HG03378 (cell line): ENCODE measurements at regions not wholly inside any gene's neighbourhood (a gene's known extent, or its start where the extent isn't known, plus 50 kb on each side); places are given as distances from the start of the nearest gene placed in this dataset.

Source experiments
- ATAC-seq: cut with Tn5 transposase; IDR thresholded peaks from one replicate; pipeline ENCODE4 v1.9.1; 2021; ENCODE audit warnings: mild to moderate bottlenecking, moderate library complexity; ENCODE audit not compliant: unreplicated experiment

- no peak for ATAC-seq
These were observed 134.3 kb upstream of the PFN2 start for GRCh38 chr3:150105025-150105424.

DNA sequence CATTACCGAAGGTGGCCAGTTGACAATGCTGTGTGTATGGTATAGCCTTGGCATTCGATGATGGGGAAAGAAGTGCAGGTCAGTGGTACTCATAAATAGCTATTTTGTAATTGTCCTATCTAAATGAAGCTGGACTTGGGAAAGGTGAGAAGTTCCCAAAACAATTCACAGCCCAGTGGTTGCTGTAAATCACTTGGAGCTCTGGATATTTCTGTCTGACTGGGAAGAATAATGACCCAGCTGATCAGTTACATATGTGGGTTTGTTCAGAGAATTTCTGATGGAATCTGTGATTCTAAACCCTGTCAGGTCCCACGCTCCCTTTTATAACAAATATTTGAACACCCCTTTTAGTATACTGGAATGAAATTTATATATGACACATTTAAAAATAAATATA is 133.9 kb upstream of the PFN2 start:
- no peak for ATAC-seq

DNA sequence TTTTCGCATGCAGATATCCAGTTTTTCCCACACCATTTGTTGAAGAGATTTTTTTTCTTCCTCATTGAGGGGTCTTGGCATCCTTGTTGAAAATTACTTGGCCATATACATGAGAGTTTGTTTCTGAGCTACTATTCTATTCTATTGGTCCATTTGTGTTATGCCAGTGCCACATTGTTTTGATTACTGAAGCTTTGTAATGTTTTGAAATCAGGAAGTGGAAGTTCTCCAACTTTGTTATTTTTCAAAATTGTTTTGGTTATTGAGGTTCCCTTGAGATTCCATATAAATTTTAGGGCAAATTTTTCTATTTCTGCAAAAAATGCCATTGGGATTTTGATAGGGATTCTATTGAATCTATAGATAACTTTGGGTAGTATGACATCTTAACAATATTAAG is 130.3 kb upstream of the PFN2 start:
- ATAC-seq = no peak

DNA sequence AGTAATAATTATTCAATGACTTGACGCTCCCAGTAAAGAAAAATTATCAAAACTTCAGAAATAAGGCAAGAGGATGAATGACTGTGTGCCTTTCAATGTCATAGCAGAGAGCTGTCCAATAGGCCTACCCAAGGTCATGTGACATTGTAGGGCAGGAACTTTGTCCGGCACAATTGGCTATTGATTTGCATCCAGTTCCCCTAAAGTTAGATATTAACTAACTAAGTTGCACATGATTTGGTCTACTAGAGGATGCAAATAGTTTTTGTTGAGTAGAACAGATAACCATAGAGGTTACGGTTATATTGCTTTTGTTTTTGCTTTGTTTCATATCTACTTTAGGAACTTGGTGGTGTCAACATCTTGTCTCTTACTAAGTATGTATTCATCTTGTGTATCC is 127.9 kb upstream of the PFN2 start:
- ATAC-seq = peak; percentile 50

GRCh38 chr3:150097588-150097890 is 126.8 kb upstream of the PFN2 start:
- peak; percentile 48 for ATAC-seq

- no peak for ATAC-seq
These were observed 126.2 kb upstream of the PFN2 start for GRCh38 chr3:150096700-150097587.

DNA sequence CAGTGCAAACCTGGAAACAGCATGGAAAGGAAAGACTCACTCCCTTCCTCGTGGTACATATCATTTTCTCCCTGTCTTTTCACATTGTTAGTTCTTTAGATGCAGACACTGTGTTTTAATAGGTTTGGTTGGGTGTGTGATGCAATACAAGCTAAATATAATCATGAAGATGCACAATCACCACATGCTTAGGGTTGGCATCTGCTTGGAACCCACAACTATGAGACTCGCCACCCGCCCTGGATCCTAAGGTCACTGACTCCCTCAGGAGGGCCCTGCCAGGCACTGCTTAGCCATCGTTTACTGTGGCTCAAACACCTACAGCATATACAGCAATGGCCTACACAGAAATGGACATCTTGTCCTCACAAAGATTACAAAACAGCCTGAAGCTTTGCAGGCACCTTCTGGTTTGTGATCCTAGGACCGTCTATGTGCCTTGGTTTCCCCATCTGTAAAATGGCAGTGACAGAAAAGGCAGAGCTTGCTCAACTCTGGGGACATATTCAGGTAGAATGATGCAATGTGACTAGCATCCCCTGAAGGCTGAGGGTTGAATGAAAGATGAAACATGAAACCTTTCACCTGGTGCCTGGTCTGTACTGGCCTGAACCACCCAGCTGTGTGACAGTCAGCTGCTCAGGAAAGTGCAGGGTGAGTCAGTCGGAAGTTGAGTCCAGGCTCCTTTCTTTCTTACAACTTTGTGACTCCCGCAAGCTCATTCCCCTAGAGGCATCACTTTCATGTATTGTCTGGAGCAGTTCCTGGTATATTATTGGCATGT is 123.6 kb upstream of the PFN2 start:
- no peak for ATAC-seq

GRCh38 chr3:150091626-150092025 is 120.9 kb upstream of the PFN2 start:
- no peak for ATAC-seq

DNA sequence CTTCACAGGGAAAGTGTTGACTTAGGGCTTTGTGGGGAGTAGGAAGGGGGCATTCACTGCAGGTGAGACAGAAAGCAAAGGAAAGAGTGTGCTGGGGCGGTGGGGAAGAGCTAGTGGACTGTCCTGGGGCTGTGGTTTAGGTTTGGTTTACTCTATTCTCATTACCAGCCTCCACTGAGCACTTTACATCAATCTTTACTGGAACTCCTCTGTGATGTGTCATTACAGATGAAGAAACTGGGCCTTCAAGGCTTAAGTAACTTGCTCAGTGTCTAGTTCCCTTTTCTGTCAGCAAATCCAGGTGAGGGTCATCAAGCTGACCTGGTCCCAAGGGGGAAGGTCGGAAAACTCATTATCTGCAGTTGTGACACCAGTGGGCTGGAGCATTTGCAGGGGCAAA is 120.2 kb upstream of the PFN2 start:
- ATAC-seq = no peak

GRCh38 chr3:150090006-150090405 is 119.3 kb upstream of the PFN2 start:
- no peak for ATAC-seq

DNA sequence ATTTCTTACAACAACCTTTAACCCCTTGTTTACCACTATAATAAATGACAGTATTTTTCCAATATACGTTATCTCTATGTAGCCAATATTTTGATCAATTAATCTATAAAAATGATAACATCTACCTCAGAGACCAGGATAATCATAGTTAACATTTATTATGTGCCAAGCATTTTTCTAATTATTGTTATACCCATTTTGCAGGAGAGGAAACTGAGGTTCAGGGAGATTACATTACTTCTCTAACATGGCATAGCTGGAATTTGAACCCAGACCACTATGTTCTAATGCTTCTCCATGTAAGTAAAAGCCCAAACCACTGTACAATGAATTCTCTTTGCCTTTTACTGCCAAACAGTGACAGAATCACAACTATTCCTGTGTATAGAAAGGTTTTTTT is 113.4 kb upstream of the PFN2 start:
- ATAC-seq = no peak

- ATAC-seq = no peak
These were observed 113.0 kb upstream of the PFN2 start for GRCh38 chr3:150083655-150084042.

GRCh38 chr3:150082898-150083654 is 112.4 kb upstream of the PFN2 start:
- no peak for ATAC-seq

DNA sequence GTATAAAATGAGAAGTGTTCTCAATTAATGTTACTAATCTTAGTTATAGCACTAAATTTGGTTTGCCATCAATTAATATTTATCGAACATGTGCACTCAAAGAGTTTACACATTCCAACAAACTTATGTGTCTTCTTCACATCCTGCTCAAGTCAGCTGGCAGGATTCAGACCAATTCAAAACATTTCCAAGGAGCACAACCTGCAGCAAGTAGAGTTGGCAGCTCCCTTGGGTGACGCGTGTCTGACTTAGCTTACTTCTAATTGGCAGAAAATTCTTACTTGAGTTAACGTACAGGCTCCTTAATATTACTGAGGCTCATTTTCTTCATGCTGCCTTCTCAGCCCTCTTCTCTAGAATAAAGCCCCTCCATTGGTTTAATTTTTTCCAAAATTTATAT is 110.4 kb upstream of the PFN2 start:
- no peak for ATAC-seq

DNA sequence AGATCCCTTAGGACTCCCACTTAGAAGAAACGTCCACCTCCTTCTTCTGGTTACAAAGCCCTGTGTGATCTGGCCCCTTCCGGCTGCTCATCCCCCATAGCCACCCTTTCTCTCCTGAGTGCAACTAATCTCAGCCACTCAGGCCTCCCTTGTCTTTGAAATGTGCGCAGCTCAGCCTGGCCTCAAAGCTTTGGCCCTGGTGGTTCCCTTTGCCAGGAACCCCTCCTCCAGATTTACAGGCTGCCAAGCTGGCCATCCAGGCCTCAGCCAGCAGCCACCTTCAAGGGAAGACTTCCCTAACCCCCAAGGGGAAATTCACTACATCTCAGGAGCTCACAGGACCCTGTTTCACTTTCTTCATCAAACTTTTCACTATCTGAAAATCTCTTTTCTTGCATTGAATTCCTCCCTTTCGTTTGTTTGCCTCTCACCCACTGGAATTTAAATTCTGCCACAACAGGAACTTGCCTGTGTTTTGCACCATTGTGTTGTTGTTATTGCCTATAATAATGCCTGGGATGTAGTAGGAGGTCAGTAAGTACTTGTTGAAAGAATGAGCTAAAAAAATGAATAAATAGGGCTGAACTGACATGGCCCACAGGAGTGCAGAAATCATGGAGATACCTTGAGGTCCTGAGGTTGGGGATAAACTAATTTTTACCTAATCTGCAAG is 109.5 kb upstream of the PFN2 start:
- ATAC-seq = no peak

- no peak for ATAC-seq
These were observed 108.5 kb upstream of the PFN2 start for GRCh38 chr3:150079029-150079739.

GRCh38 chr3:150077581-150078247 is 107.0 kb upstream of the PFN2 start:
- no peak for ATAC-seq

- no peak for ATAC-seq
These were observed 106.4 kb upstream of the PFN2 start for GRCh38 chr3:150077107-150077506.

GRCh38 chr3:150076443-150076842 is 105.7 kb upstream of the PFN2 start:
- ATAC-seq = no peak

DNA sequence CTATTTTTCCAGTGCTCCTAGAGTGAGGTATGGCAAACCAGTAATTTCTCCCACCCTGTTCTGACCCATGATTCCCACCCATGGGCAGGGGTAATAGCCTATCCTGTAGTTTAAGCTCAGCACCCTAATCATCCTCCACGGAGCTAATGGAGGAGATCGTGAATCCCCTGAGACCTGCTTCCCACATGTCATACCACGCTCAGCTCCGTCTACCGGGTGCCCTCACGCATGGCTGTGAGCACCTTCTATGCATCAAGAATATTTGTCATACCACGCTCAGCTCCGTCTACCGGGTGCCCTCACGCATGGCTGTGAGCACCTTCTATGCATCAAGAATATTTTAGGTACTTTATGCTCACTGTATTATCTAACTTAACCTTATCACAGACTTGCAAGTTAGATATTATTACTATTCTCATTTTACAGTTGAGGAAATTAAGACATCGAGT is 104.7 kb upstream of the PFN2 start:
- ATAC-seq = no peak
